ENCODE measurements at regions not wholly inside any gene's neighbourhood (a gene's known extent, or its start where the extent isn't known, plus 50 kb on each side); places are given as distances from the start of the nearest gene placed in this dataset.

- no peak for TF ChIP-seq POLR2A (IDR thresholded peaks at IDR 0.05)
- TF ChIP-seq CTCF (IDR thresholded peaks at IDR 0.05) = no peak
- no peak for TF ChIP-seq POLR2AphosphoS5 (IDR thresholded peaks at IDR 0.05)
Measured at GRCh38 chr9:108022246-108022935, 532.8 kb upstream of the KLF4 start.
